Prostate gland (tissue), 2 donors: ENCODE measurements at regions not wholly inside any gene's neighbourhood (a gene's known extent, or its start where the extent isn't known, plus 50 kb on each side); places are given as distances from the start of the nearest gene placed in this dataset.

Experiments
- POLR2A ChIP-seq: fragments of 450-650 bp; IDR thresholded peaks from one replicate; pipeline ENCODE4 v1.6.1; 2016; ENCODE audit warnings: antibody characterized with exemption, mild to moderate bottlenecking
- POLR2AphosphoS5 ChIP-seq: sonication (generic); formaldehyde crosslinking; IDR thresholded peaks from one replicate; pipeline ENCODE4 v1.6.1; 2017; ENCODE audit warnings: antibody characterized with exemption
- TF ChIP-seq, protein P1 (sequence below), 4 experiments: fragments of 200-600 bp in 2 of 4; fragments of 450-650 bp in 2 of 4; sonication (generic) in 2 of 4; IDR thresholded peaks; 1 replicate in 3 of 4; 2 replicates in 1 of 4; pipeline ENCODE4 v1.5.1; 2016 to 2019; ENCODE audit warnings: antibody characterized with exemption in 4 of 4, mild to moderate bottlenecking in 2 of 4, moderate library complexity in 2 of 4

GRCh38 chr2:161042990-161043625 is 117.1 kb upstream of the TANK start:
- TF ChIP-seq, protein P1, sequence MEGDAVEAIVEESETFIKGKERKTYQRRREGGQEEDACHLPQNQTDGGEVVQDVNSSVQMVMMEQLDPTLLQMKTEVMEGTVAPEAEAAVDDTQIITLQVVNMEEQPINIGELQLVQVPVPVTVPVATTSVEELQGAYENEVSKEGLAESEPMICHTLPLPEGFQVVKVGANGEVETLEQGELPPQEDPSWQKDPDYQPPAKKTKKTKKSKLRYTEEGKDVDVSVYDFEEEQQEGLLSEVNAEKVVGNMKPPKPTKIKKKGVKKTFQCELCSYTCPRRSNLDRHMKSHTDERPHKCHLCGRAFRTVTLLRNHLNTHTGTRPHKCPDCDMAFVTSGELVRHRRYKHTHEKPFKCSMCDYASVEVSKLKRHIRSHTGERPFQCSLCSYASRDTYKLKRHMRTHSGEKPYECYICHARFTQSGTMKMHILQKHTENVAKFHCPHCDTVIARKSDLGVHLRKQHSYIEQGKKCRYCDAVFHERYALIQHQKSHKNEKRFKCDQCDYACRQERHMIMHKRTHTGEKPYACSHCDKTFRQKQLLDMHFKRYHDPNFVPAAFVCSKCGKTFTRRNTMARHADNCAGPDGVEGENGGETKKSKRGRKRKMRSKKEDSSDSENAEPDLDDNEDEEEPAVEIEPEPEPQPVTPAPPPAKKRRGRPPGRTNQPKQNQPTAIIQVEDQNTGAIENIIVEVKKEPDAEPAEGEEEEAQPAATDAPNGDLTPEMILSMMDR (IDR thresholded peaks at IDR 0.05): no peak
- TF ChIP-seq POLR2A (no peak), POLR2AphosphoS5 (no peak)
